SH-SY5Y (cell line): ENCODE measurements at regions not wholly inside any gene's neighbourhood (a gene's known extent, or its start where the extent isn't known, plus 50 kb on each side); places are given as distances from the start of the nearest gene placed in this dataset.

Experiments used
- GATA2 ChIP-seq: IDR thresholded peaks from 2 replicates; pipeline ENCODE4 v1.6.1; 2011; ENCODE audit warnings: mild to moderate bottlenecking, low read depth, low read length
- GATA3 ChIP-seq: IDR thresholded peaks from 2 replicates; pipeline ENCODE4 v1.6.1; 2011; ENCODE audit warnings: low read depth, mild to moderate bottlenecking, low read length, moderate library complexity

DNA sequence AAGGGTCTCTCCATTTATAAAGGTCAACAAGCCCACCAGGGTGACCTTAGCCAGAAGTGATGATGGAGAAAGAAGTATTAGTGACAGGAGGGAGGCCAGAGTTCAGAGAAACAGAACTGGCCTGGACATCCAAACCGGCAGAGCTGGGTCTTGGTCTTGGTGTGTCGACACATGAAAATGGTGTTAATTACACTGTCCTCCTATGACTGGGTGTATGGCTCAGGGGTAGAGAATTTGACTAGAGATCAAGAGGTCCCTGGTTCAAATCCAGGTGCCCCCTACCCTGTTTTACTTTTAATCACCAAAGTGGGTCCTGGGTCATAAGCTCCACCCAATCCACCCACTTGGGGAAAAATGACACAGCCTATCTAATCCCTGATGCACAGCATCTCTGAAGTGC lies 110.6 kb upstream of the ZNF746 start:
- TF ChIP-seq GATA2 (no peak), GATA3 (no peak)
